ENCODE measurements at regions not wholly inside any gene's neighbourhood (a gene's known extent, or its start where the extent isn't known, plus 50 kb on each side); places are given as distances from the start of the nearest gene placed in this dataset.
"Not testable (repeated sequence)": the region's sequence is repeated elsewhere in the genome, so short reads cannot be mapped to it uniquely, and the experiment has no call there.

GRCh38 chr2:66632882-66633281 is 198.0 kb downstream of the MEIS1 start:
- intact Hi-C loops (cut with DNase I; ENCODE audit: low total_unique reads); ATAC-seq; in situ Hi-C loops (cut with MboI; ENCODE audit: low sequenced_read_pairs in 4 of 4); H3K4me3 ChIP-seq; H3K36me3 ChIP-seq; H3K9me3 ChIP-seq; H3K27me3 ChIP-seq; H3K4me1 ChIP-seq; H3K27ac ChIP-seq; DNase-seq: not testable (repeated sequence)

GRCh38 chr2:66633631-66634030 is 198.7 kb downstream of the MEIS1 start:
- in situ Hi-C loops (cut with MboI; ENCODE audit: low sequenced_read_pairs in 4 of 4): no loop called here
- ATAC-seq: no peak
- no peak for TF ChIP-seq POLR2A (IDR thresholded peaks at IDR 0.05)
- no peak for TF ChIP-seq CTCF (IDR thresholded peaks at IDR 0.05 in 4 of 5, conservative IDR thresholded peaks at IDR 0.05 in 1 of 5)
- Histone ChIP-seq H3K27me3 (no peaks in the 10 kb centered on the region), H3K9me3 (no peaks in the 10 kb centered on the region), H3K4me3 (no peak overlapping the region), H3K4me1 (no peaks in the 10 kb centered on the region), H3K36me3 (no peaks in the 10 kb centered on the region), H3K27ac (no peak overlapping the region)
- DNase-seq: no peak
- intact Hi-C loops (cut with DNase I; ENCODE audit: low total_unique reads): no loop called here

GRCh38 chr2:66634784-66635183 is 199.9 kb downstream of the MEIS1 start:
- Histone ChIP-seq H3K4me3 (no peak overlapping the region), H3K27me3 (no peaks in the 10 kb centered on the region), H3K36me3 (no peaks in the 10 kb centered on the region), H3K27ac (no peak overlapping the region), H3K4me1 (no peaks in the 10 kb centered on the region), H3K9me3 (no peaks in the 10 kb centered on the region)
- ATAC-seq (no peak), DNase-seq (no peak)
- in situ Hi-C loops (cut with MboI; ENCODE audit: low sequenced_read_pairs in 4 of 4) (no loop called here), intact Hi-C loops (cut with DNase I; ENCODE audit: low total_unique reads) (no loop called here)
- TF ChIP-seq POLR2A (IDR thresholded peaks at IDR 0.05) (no peak), CTCF (IDR thresholded peaks at IDR 0.05 in 4 of 5, conservative IDR thresholded peaks at IDR 0.05 in 1 of 5) (no peak)

GRCh38 chr2:66641685-66642084 is 206.8 kb downstream of the MEIS1 start:
- Histone ChIP-seq H3K4me3 (no peak overlapping the region), H3K9me3 (no peaks in the 10 kb centered on the region), H3K27ac (no peak overlapping the region), H3K36me3 (no peaks in the 10 kb centered on the region), H3K27me3 (no peaks in the 10 kb centered on the region), H3K4me1 (no peaks in the 10 kb centered on the region)
- TF ChIP-seq CTCF (IDR thresholded peaks at IDR 0.05 in 4 of 5, conservative IDR thresholded peaks at IDR 0.05 in 1 of 5): no peak
- TF ChIP-seq POLR2A (IDR thresholded peaks at IDR 0.05): no peak
- intact Hi-C loops (cut with DNase I; ENCODE audit: low total_unique reads) (no loop called here), in situ Hi-C loops (cut with MboI; ENCODE audit: low sequenced_read_pairs in 4 of 4) (no loop called here)
- ATAC-seq: no peak
- no peak for DNase-seq

GRCh38 chr2:66648081-66648480 is 213.2 kb downstream of the MEIS1 start:
- H3K4me3 ChIP-seq; H3K27ac ChIP-seq; DNase-seq; in situ Hi-C loops (cut with MboI; ENCODE audit: low sequenced_read_pairs in 4 of 4); intact Hi-C loops (cut with DNase I; ENCODE audit: low total_unique reads); H3K4me1 ChIP-seq; ATAC-seq; H3K27me3 ChIP-seq; H3K36me3 ChIP-seq; H3K9me3 ChIP-seq: not testable (repeated sequence)

- DNase-seq: no peak
- H3K27ac ChIP-seq: no peak overlapping the region
- no peak overlapping the region for H3K4me3 ChIP-seq
- in situ Hi-C loops (cut with MboI; ENCODE audit: low sequenced_read_pairs in 4 of 4) (no loop called here), intact Hi-C loops (cut with DNase I; ENCODE audit: low total_unique reads) (no loop called here)
- ATAC-seq: no peak
- no peaks in the 10 kb centered on the region for H3K36me3 ChIP-seq
- H3K27me3 ChIP-seq: peaks cover 0 to 8% (median 0%) of the 10 kb centered on the region in 3 donors
- no peak for TF ChIP-seq POLR2A (IDR thresholded peaks at IDR 0.05)
- no peaks in the 10 kb centered on the region for H3K9me3 ChIP-seq
- no peaks in the 10 kb centered on the region for H3K4me1 ChIP-seq
Measured at GRCh38 chr2:66649006-66649405, 214.1 kb downstream of the MEIS1 start.
